WTC11 (cell line): ENCODE measurements at regions not wholly inside any gene's neighbourhood (a gene's known extent, or its start where the extent isn't known, plus 50 kb on each side); places are given as distances from the start of the nearest gene placed in this dataset.

ENCODE experiments used
- ATAC-seq: fragments of 200-7000 bp; cut with Tn5 transposase; 2 replicates; pipeline ENCODE4 v1.10.0; 2021; ENCODE audit warnings: mild to moderate bottlenecking, moderate library complexity
- CTCF ChIA-PET: fragments of 300-600 bp; sonication (Branson Sonifier 250); formaldehyde crosslinking; loops from one replicate; lab custom pipeline; 2021; ENCODE audit warnings: antibody characterized with exemption; lab: Charles Lee
- POLR2A ChIA-PET: fragments of 350-600 bp; sonication (Branson Sonifier 250); formaldehyde crosslinking; loops from one replicate; lab custom pipeline; 2021; ENCODE audit warnings: antibody characterized with exemption; lab: Charles Lee
- DNase-seq: peaks from one replicate; pipeline ENCODE4 v3.0.0; 2021; ENCODE audit warnings: low spot score
- H3K27ac Mint-ChIP-seq: 2 replicates; pipeline ENCODE4 v1.8.0; 2021; ENCODE audit warnings: mixed read lengths
- H3K27me3 Mint-ChIP-seq: 2 replicates; pipeline ENCODE4 v1.8.0; 2021; ENCODE audit warnings: low read depth, mild to moderate bottlenecking, moderate library complexity, mixed read lengths
- H3K36me3 Mint-ChIP-seq: 2 replicates; pipeline ENCODE4 v1.8.0; 2021; ENCODE audit warnings: mixed read lengths
- H3K4me1 Mint-ChIP-seq: 2 replicates; pipeline ENCODE4 v1.8.0; 2022; ENCODE audit warnings: mixed read lengths
- H3K4me3 Mint-ChIP-seq: 2 replicates; pipeline ENCODE4 v1.8.0; 2021; ENCODE audit warnings: mild to moderate bottlenecking, moderate library complexity, mixed read lengths
- H3K9me3 Mint-ChIP-seq: 2 replicates; pipeline ENCODE4 v1.8.0; 2021; ENCODE audit warnings: mixed read lengths
- ARID4B ChIP-seq: sonication (generic); formaldehyde crosslinking; IDR thresholded peaks from 2 replicates; pipeline ENCODE4 v1.8.0; 2023; ENCODE audit warnings: missing genetic modification reagents, mild to moderate bottlenecking, borderline replicate concordance
- CREB1 ChIP-seq: sonication (generic); formaldehyde crosslinking; IDR thresholded peaks from 2 replicates; pipeline ENCODE4 v1.8.0; 2023; ENCODE audit warnings: mild to moderate bottlenecking, missing genetic modification reagents
- E2F1 ChIP-seq: sonication (generic); formaldehyde crosslinking; IDR thresholded peaks from 2 replicates; pipeline ENCODE4 v1.8.0; 2022; ENCODE audit warnings: mild to moderate bottlenecking, missing genetic modification reagents
- GRHL2 ChIP-seq: fragments of 250-450 bp; sonication (Bioruptor Pico); IDR thresholded peaks from 2 replicates; pipeline ENCODE4 v1.8.0; 2022; ENCODE audit warnings: mild to moderate bottlenecking, moderate library complexity; ENCODE audit not compliant: insufficient replicate concordance, severe bottlenecking
- IRF1 ChIP-seq: sonication (generic); formaldehyde crosslinking; IDR thresholded peaks from 2 replicates; pipeline ENCODE4 v1.8.0; 2023; ENCODE audit warnings: missing genetic modification reagents
- KAT7 ChIP-seq: sonication (generic); formaldehyde crosslinking; IDR thresholded peaks from 2 replicates; pipeline ENCODE4 v1.8.1; 2023; ENCODE audit warnings: missing genetic modification reagents, mild to moderate bottlenecking, borderline replicate concordance
- MAX ChIP-seq: sonication (generic); formaldehyde crosslinking; IDR thresholded peaks from 2 replicates; pipeline ENCODE4 v1.8.0; 2022; ENCODE audit warnings: mild to moderate bottlenecking, missing genetic modification reagents
- NFYB ChIP-seq: sonication (generic); formaldehyde crosslinking; conservative IDR thresholded peaks from 2 replicates; pipeline ENCODE4 v1.8.0; 2022; ENCODE audit warnings: low read depth, missing genetic modification reagents
- PRDM15 ChIP-seq: sonication (generic); formaldehyde crosslinking; IDR thresholded peaks from 2 replicates; pipeline ENCODE4 v1.8.0; 2022; ENCODE audit warnings: missing genetic modification reagents
- SP1 ChIP-seq: sonication (generic); formaldehyde crosslinking; conservative IDR thresholded peaks from 2 replicates; pipeline ENCODE4 v1.8.1; 2022; ENCODE audit warnings: missing genetic modification reagents
- TEAD4 ChIP-seq: sonication (generic); formaldehyde crosslinking; IDR thresholded peaks from 2 replicates; pipeline ENCODE4 v1.8.0; 2022; ENCODE audit warnings: mild to moderate bottlenecking, missing genetic modification reagents
- USF2 ChIP-seq: sonication (generic); formaldehyde crosslinking; IDR thresholded peaks from 2 replicates; pipeline ENCODE4 v1.8.1; 2023; ENCODE audit warnings: mild to moderate bottlenecking, missing genetic modification reagents, moderate library complexity
- ZBTB21 ChIP-seq: sonication (generic); formaldehyde crosslinking; IDR thresholded peaks from 2 replicates; pipeline ENCODE4 v1.8.1; 2023; ENCODE audit warnings: mild to moderate bottlenecking, missing genetic modification reagents, borderline replicate concordance
- ZNF263 ChIP-seq: sonication (generic); formaldehyde crosslinking; IDR thresholded peaks from 2 replicates; pipeline ENCODE4 v1.8.1; 2022; ENCODE audit warnings: low read depth, mild to moderate bottlenecking, moderate library complexity, missing genetic modification reagents
- ZNF532 ChIP-seq: fragments of 250-450 bp; sonication (Bioruptor Pico); IDR thresholded peaks from 2 replicates; pipeline ENCODE4 v1.9.0; 2021; ENCODE audit warnings: mild to moderate bottlenecking, borderline replicate concordance
- ZSCAN18 ChIP-seq: fragments of 250-450 bp; sonication (Bioruptor Pico); IDR thresholded peaks from 2 replicates; pipeline ENCODE4 v2.1.2; 2022; ENCODE audit warnings: mild to moderate bottlenecking, moderate library complexity

GRCh38 chr2:122070241-122070731, 314.8 kb downstream of the TSN start:
- CTCF ChIA-PET, result no interaction called here
- Mint-ChIP-seq H3K9me3 (no peaks in the 10 kb centered on the region), H3K27ac (no peak overlapping the region), H3K27me3 (no peaks in the 10 kb centered on the region)
- no peak for ATAC-seq
- TF ChIP-seq E2F1, result no peak
- TF ChIP-seq CREB1 (CRISPR knock-in tag), result no peak
- no peak for TF ChIP-seq KAT7 (CRISPR knock-in tag)
- TF ChIP-seq ZNF263, result no peak
- no peak for TF ChIP-seq SP1 (CRISPR knock-in tag)
- TF ChIP-seq NFYB (CRISPR knock-in tag), result no peak
- no peak for TF ChIP-seq IRF1 (CRISPR knock-in tag)
- no peak for TF ChIP-seq USF2 (CRISPR knock-in tag)
- no peak for TF ChIP-seq ARID4B (CRISPR knock-in tag)
- TF ChIP-seq, all 79 proteins: peak for 0
- DNase-seq, result no peak
- POLR2A ChIA-PET, result no interaction called here
- Mint-ChIP-seq H3K4me3 (no peak overlapping the region), H3K36me3 (no peaks in the 10 kb centered on the region), H3K4me1 (peaks cover 4% of the 10 kb centered on the region)

- peaks cover 4% of the 10 kb centered on the region for H3K4me1 Mint-ChIP-seq
- no peak for DNase-seq
- no peak overlapping the region for H3K27ac Mint-ChIP-seq
- ATAC-seq, result no peak
- H3K9me3 Mint-ChIP-seq, result no peaks in the 10 kb centered on the region
- no peak overlapping the region for H3K4me3 Mint-ChIP-seq
- ChIA-PET CTCF (no interaction called here), POLR2A (no interaction called here)
- no peaks in the 10 kb centered on the region for H3K36me3 Mint-ChIP-seq
- H3K27me3 Mint-ChIP-seq, result no peaks in the 10 kb centered on the region
- TF ChIP-seq ZNF532 (CRISPR knock-in tag) (no peak), ZSCAN18 (CRISPR knock-in tag) (no peak), MAX (no peak), PRDM15 (CRISPR knock-in tag) (no peak), E2F1 (no peak), ZBTB21 (CRISPR knock-in tag) (no peak), GRHL2 (CRISPR knock-in tag) (no peak), TEAD4 (CRISPR knock-in tag) (no peak)
These were observed 317.2 kb downstream of the TSN start for GRCh38 chr2:122072666-122073065.
